Daoy (cell line): ENCODE measurements at regions not wholly inside any gene's neighbourhood (a gene's known extent, or its start where the extent isn't known, plus 50 kb on each side); places are given as distances from the start of the nearest gene placed in this dataset.
"Not testable (repeated sequence)": the region's sequence is repeated elsewhere in the genome, so short reads cannot be mapped to it uniquely, and the experiment has no call there.

ENCODE experiments used
- DNase-seq: peaks from one replicate; pipeline ENCODE4 v3.0.0-alpha.2; 2015; ENCODE audit warnings: low read depth

DNA sequence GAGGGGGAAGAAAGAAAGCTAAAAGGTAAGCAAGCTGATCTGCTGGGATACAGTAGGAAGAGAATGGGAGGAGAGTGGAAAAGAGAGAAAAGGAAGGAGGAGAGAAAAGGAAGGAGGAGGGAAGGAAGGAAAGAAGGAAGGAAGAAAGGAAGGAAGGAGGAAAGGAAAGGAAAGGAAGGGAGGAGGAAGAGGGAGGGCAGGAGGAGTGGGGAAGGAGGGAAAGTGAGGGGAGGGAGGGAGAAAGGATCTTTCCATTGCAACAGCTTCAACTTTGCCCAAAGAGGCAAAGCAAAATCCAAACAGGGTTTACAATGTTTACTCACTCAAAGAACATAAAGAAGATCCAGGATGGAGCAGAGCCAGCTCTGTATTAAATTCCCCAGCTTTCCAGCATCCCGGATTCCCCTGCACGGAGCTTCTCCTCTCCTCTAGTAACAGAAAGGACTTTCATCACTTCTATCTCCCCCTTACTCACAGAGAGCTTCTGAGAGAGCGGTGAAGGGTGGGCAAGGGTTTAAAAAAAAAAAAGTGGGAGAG lies 494.2 kb upstream of the PROK2 start:
- no peak for DNase-seq

DNA sequence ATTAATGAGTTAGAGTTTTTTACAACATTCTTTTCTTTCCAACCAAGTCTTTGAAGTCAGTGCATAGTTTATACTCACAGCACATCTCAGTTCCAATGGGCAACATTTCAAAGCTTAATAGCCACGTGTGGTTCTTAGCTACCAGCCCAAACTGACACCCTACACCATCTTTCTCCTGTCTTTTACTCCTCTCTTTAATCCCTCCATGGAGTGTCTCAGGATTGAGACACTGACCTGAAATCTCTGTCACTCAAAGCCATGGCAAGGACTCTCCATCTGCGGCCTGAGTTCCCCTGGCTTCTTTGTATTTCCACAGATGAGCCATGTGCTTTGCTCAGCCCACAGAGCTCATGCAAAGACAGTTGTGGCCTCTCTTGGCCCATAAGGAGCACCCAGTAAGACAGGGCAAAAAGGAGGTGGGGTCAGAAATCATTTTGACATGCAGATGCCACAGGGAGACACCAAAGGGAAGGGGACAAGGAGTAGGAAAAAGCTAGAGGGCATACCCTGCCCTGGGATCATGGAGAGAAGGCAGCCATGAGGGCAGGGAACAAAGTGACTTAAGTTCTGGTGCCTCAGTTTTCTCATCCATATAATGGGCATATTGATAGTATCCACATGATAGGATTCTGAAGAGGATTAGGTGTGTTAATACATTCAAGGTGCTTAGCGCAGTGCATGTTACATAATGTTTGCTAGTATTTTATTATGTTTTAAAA lies 493.6 kb upstream of the PROK2 start:
- DNase-seq: no peak

DNA sequence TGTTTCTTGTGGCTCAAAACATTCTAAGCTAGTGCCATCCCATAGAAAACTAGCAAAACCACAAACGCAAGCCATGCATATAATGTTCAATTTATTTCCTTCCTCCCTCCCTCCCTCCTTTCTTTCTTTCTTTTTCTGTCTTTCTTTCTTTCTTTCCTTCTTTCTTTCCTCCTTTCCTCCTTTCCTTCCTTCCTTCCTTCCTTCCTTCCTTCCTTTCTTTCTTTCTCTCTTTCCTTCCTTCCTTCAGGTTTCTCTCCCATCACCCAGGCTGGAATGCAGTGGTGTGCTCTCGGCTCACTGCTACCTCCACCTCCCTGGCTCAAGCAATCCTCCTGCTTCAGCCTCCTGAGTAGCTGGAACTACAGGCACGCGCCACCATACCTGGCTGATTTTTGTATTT lies 492.8 kb upstream of the PROK2 start:
- DNase-seq: no peak

DNA sequence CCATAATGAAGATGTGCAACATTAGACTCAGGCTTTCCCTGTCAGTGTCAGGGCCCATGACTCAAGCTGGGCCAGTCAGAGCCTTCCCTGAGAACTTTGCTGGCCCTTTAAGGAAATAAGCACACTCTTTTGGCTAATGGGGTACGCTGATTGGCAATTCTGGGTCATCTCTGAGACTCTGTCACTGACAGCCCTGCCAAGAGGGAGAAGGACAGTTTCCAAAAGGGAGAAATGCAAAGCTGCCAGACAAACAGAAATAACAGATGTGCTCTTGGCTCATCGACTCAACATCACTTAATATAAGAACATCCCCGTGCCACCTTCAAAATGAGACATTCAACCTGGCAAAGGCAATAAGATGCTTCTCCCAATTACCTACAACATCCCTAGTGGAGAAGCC lies 491.9 kb upstream of the PROK2 start:
- DNase-seq: no peak

DNA sequence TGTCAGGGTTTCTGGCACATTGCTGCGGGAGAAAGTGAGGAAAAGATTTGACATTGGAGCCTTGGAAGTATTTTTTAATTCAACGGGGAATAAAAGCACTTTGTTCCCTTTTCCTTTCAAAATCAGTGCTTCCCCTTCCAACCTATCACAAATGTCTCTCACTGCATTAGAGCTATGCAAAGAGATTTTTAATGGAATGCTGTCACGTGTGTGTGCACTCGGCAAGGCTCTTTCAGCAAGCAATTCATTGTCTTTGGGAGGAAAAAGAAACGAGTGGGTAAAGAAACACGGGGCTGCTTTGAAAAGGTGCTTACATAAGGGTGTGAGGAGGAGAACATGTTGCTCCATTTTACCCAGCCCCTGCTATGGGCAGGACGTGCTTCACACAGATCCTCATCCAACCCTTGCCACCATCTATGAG lies 490.4 kb upstream of the PROK2 start:
- no peak for DNase-seq

DNA sequence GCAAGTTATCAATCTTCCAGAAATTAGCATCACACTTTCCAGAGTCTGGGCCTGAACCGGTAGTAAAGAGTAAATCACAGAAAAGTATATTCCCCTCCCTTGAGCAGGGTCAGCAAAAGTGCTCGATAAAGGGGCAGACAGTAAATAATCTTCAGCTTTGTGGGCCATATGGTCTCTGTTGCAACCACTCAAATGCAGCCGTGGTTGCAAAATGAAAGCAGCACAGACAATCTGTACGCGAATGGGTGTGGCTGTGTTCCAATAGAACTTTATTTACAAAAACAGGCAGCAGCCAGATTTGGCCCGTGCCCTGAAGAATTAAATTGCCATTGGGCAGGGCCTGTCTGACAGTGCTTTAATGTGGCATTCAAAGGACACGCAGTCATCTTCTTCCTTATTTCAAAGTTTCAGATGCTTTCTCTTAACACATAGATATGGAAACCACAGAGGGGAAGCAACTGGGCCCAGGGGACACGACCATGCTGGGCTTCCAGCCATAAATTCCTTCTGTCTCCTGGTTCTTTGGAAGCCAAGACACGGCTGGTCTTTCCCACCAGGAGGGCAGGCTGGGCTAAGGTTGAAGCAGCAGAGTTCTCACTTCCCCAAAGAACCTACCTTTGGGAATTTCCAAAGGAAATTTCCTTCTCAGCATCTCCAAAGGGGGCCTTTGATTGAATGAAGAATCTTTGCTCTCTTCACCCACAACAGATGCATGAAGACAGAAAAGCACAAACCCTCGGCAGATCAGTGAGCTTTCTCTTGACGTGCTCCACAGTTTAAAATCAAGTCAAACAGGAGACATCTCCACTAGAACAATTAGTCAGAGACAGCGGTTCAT lies 489.8 kb upstream of the PROK2 start:
- DNase-seq: peak; percentile 47

DNA sequence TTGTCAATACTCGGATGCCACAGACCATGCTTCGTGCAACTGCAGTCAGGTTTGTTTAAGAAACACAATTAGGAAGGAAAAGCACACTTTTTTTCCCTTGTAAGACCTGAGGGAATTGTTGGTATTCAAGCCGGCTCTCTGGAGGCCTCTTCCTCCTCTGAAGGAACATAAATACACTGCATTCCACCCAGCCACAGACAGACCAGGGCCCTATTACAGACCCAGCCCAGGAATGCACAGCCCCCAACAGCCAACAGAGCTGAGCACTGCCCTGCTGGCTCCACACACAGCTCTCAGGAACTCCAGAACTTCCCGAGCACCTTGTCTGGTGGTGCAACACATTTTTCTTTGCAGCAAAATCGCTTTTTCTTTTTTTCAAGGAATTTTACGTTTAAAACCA lies 488.7 kb upstream of the PROK2 start:
- DNase-seq: peak; percentile 46

DNA sequence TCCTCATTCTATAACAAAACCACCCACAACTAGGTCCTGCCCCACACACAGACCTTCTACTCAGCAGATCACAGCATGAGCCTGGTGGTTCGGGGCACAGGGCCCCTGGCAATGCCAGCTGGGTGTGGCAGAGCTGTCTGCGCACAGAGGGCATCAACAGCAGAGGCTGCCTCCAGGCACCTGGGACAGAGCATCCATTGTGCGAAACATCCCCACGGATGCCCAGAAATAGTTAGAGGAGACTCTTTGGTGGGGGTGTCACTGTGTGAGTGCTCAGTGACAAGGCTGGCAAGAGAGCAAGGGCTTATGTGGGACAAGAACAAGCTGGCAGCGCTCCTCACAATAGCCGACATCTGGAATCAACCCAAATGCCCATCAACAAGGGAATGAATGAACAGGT lies 487.4 kb upstream of the PROK2 start:
- no peak for DNase-seq

DNA sequence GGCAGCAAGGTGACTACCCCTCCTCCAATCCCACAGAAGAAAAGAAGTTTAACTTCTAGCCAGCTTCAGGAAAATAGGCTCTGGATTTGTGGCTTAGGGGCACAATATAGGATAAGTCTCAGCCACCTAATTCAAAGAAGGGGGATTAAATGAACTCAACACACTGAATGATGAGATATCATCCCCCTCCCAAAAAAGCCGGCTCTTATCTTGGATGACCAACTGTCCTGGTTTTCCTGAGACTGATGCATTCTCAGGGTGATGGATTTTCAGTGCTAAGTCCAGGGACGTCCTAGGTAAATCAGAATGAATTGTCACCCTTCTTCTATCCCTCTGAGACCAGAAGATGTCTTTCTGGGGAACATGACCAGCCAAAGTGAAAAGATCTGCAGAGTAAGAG lies 487.0 kb upstream of the PROK2 start:
- no peak for DNase-seq

DNA sequence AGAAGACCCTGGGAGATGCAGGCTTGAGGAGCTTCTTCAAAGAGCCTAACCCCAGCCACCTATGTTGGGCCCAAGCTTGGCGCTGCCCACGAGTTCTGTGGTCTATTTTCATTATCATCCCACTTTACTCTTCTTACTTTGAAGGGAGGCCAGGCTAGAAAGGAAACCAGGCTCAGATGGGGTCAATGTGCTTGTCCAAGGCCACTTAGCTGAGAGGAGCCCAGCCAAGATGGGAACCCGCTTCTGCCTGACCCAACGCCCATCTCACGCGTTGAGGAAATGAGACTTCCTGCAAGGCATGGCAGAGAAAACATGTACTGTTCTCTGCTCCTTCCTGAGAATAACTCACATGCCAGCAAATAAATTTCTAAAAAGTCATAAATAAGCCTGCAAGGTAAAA lies 486.3 kb upstream of the PROK2 start:
- no peak for DNase-seq

DNA sequence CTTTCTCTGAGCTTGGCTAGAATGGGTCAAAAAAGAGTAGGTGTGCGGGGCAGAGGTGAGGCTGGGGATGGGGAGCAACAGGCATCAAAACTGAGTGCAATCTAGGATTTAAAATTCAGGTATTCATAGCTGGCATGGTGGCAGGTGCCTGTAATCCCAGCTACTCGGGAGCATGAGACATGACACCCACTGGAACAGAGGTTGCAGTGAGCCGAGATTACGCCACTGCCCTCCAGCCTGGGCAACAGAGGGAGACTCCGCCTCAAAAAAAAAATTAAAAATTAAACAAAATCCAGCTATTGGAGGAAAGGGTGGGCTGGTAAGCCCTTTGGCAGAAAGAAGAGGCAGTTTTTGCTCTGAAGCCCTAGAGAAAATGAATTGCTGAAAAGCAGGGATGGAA lies 485.8 kb upstream of the PROK2 start:
- DNase-seq: no peak

DNA sequence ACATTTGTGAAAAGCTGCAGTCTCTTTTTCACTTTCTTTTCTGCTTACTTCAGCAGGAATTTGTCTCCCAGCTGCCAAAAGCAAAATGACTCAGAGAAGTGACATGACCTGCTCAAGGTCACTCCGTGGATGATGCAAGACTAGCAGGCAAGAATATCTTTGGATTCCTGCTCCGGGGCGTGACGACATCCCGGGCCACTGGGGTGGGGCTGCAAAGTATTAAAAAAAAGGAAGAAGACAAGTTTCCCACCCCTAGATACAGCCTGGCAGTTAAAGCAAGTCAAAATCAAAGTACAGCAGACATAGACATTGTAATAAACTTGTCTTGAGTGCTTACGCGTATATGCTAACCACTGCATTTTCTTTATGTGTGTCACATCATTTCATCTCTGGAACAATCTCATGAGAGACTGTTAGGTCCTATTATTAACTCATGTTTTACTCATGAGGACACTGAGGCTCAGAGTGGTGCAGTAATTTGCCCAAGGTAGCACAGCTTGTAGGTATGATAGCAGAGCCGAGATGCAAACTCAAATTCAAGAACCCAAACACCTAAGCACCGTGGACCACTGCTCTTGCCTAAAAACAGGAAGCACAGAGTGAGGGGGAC lies 485.2 kb upstream of the PROK2 start:
- DNase-seq: peak; percentile 64

DNA sequence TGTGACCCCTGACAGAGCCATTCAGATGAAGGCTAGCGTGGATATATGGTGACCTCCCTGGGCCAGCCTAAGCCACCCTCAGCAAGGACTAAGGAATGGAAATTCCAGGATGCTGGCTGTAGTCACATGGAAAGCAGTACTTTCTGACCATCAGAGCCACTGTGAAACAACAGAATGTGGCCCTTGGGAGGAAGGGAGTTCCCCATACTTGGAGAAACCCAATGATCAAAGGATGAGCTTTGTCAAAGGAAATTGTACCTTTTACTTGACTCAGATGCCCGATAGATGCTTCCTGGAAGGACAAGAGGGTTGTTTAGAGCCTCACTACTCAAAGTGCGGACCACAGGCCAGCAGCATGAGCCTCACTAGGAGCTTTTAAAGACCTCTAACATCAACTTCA lies 484.5 kb upstream of the PROK2 start:
- no peak for DNase-seq

DNA sequence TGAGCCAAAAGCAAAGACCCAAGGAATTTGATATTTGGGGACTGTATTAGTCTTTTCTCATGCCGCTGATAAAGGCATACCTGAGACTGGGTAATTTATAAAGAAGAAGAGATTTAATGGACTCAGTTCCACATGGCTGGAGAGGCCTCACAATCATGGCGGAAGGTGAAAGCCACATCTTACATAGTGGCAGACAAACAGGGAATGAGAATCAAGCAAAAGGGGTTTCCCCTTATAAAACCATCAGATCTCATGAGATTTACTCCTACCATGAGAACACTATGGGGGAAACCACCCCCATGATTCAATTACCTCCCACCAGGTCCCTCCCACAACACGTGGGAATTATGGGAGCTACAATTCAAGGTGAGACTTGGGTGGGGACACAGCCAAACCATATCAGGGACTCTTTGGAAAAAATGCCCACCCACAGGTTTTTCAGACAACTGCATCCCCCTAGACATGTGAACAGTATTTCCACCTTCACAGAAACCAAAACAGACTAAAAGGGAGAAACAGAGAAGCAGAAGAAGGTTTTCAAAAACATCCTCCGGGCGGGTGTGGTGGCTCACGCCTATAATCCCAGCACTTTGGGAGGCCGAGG lies 482.1 kb upstream of the PROK2 start:
- not testable (repeated sequence) for DNase-seq

DNA sequence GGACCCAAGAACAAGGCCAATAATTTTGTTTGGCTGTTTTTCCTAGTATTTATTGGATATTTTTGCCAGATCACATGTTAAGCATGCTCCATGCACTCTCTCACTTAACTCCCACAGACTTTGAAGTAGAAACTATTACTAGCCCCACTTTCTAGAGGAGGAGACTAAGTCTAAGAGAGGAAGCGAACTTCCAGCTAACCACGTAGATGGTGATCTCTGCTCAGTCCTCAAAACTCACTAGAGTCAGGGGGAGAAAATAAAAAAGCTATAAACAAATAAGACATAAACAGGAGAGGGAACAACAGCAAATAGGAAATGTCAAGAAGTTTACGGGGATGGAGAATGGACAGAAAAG lies 481.0 kb upstream of the PROK2 start:
- DNase-seq: no peak

DNA sequence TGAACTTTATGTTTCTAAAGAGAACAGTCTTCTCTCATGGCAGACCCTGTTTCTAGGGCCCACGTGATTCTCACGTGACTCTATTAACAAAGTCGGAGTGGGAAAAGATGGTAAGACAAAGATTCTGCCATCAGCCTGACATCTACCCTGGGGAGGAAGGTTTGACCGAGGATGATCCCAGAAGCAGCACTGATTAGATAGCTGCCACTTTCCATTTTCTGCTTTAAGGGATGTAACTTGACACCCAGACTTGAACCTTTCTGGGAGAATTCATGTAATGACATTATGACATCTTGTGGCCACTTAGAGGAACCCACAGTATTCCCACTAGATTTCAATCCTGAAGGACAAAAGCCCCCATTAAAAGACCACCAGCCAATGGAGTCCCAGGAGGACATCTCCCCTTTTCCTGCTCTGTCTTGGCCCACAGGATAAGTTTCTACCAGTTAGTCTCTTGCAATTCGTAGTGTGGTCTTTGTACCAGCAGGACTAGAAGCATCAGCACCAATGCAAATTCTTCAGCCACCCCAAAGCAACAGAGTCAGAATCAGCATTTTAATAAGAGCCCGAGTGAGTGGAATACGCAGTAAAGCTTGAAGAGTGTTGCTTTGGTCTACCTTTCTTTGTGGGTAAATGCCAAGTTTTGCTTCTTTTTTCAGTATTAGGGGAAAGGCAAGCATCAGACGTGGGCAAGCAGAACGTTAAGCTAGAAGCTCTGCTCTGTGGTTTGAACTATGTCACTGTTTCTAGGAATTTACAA lies 480.5 kb upstream of the PROK2 start:
- no peak for DNase-seq

DNA sequence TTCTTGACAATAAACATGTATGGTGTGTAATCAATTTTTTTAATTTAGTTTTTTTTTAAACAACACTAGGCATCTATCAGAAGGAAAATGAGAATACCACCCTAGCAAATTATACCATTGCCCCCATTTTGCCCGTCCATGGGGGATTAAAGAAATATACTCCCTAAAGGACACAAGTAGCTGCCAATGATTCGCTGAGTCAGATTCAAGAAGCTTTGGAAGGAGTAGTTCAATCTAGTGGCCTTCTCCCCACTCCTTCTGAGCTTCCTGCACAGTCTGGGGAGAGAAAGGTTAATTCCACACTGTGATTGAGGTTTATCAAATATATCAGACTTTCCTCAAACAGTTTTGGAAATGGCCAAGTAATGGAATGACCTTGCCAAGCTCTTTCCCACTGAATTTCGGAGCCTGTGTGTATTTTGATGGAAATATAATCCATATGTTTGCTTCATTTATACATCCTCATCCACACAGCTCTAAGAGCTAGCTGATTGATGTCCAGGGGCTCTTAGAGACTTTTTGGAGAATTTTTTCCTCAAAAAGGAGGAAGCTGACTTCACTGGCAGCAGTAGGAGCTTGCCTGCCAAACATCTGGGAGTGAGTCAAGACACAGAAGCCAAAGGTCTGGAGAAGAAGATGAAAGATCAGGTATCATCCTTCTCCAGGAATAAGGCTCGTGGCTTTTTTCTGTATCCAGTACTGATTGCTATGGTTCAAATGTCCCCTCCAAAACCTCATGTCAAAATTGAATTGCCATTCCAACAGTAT lies 478.5 kb upstream of the PROK2 start:
- DNase-seq: no peak

DNA sequence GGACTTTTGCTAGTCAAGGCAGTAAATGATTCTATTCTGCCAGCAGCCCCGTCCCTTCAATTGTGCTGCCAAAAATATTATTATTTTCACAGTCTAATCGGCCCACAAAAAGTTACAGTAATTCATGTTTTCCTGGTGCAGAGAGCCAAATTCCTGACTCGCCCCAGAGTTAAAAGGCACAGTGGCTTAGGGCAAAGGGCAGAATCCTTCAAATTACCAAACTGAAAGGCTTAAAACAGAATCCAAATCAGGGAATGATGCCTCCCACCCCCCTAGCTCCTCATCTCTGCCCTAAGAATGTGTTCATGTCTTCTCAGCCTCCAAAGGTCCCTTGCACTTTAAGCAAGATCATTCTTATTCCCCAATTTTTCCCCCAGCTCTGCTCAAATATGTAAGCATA lies 477.8 kb upstream of the PROK2 start:
- DNase-seq: no peak

DNA sequence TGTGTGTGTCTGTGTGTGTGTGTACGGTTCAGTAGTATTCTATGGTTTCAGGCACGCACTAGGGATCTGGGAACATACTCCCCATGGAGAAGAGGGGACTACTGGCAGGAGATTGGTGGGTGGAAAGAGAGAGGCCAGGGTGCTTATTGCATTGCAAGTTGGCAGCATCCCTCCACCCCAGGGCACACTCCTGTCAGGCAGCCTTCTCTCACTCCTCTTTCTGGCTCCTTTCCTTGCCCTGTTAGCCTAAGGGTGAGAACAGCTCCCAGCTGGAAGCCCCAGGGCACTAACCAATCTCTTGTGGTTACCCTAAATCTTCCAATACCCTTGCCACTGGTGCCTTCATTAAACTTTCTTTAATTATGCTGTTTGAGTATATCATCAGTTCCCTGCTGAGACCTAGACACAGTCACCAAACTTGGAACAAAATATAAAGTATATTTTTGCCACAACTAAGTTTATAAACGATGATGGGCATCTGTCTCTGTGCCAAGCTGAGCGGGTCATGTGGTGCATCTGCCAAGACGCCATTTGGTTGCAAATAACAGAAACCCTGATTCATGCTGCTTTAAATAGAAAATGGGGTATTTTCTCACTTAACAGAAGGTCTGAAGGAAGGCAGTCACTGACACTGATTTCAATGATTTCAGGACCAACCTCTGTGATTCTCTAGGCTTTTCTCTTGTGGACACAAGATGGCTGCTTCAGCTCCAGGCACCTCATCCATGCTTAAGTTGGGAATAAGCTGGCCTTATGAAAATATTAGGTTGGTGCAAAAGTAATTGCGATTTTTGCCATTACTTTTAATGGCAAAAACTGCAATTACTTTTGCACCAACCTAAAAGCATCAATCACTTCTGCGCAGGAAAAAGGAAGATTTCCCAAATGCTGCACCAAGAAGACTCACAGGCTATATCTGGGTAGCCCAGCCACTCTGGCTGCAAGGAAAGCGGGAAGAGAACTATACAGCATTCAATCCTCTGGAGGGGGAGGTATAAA lies 476.9 kb upstream of the PROK2 start:
- no peak for DNase-seq

DNA sequence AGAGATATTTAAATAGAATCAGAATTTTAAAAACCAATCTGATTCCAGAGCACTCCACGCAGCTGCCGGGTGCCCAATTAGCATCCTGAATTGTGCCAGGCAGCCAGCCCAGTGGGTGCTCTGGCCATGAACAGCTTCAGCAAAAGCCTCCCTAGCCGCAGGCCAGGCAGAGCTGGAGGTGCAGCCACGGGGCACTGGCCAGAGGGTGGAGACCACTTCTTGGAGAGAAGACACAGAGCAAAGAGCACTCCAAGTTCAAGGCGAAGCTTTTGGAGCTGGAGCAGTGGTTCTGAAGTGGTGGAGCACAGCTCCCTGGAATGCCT lies 475.6 kb upstream of the PROK2 start:
- no peak for DNase-seq
